Thyroid gland (tissue), 4 donors: ENCODE measurements at regions not wholly inside any gene's neighbourhood (a gene's known extent, or its start where the extent isn't known, plus 50 kb on each side); places are given as distances from the start of the nearest gene placed in this dataset.
"Not testable (repeated sequence)": the region's sequence is repeated elsewhere in the genome, so short reads cannot be mapped to it uniquely, and the experiment has no call there.

Source experiments
- DNase-seq, 2 donors: peaks; one replicate each; pipeline ENCODE4 v3.0.0-alpha.2; 2019
- H3K27ac ChIP-seq, 3 donors: fragments of 200-600 bp; sonication (generic); 1 replicate in 2 of 3; 2 replicates in 1 of 3; pipeline ENCODE4 v1.5.1; 2016 to 2019; ENCODE audit warnings: mild to moderate bottlenecking in 1 of 3, moderate library complexity in 1 of 3
- H3K27me3 ChIP-seq: fragments of 200-600 bp; sonication (generic); one replicate; pipeline ENCODE4 v1.5.1; 2019
- H3K36me3 ChIP-seq, 2 donors: fragments of 200-600 bp; sonication (generic); one replicate each; pipeline ENCODE4 v1.5.1; 2016 to 2019
- H3K4me1 ChIP-seq, 2 donors: fragments of 200-600 bp; sonication (generic); one replicate each; pipeline ENCODE4 v1.5.1; 2017 to 2019
- H3K4me3 ChIP-seq, 3 donors: fragments of 200-600 bp; sonication (generic); replicated peaks in 1 of 3; 1 replicate in 2 of 3; 2 replicates in 1 of 3; pipeline ENCODE4 v1.5.1; 2016; ENCODE audit warnings: mild to moderate bottlenecking in 1 of 3
- H3K9me3 ChIP-seq: fragments of 200-600 bp; sonication (generic); one replicate; pipeline ENCODE4 v1.5.1; 2017
- CTCF ChIP-seq, 6 experiments: fragments of 200-600 bp in 3 of 6; fragments of 450-650 bp in 3 of 6; sonication (generic) in 3 of 6; IDR thresholded peaks; one replicate each; pipeline ENCODE4 v1.5.1; 2016 to 2019; ENCODE audit warnings: antibody characterized with exemption in 6 of 6, mild to moderate bottlenecking in 2 of 6, inconsistent platforms in 1 of 6, moderate library complexity in 1 of 6
- POLR2A ChIP-seq, 2 donors: fragments of 450-650 bp; IDR thresholded peaks; one replicate each; pipeline ENCODE4 v1.6.1; 2017; ENCODE audit warnings: antibody characterized with exemption in 2 of 2, mild to moderate bottlenecking in 2 of 2, moderate library complexity in 1 of 2
- WGBS, 2 donors: methylation state at CpG; one replicate each; pipeline ENCODE4 v1.1.5; 2017; 5-methylcytosine and 5-hydroxymethylcytosine counted together
- intact Hi-C: fragments of 100-400 bp; cut with DNase I; formaldehyde crosslinking; loops from one replicate; pipeline ENCODE4 v1.15.1; 2023

GRCh38 chr5:145408048-145408341 is 427.1 kb downstream of the PRELID2 start:
- Histone ChIP-seq H3K4me1 (no peaks in the 10 kb centered on the region), H3K36me3 (no peaks in the 10 kb centered on the region), H3K27me3 (no peaks in the 10 kb centered on the region), H3K27ac (no peak overlapping the region), H3K4me3 (no peak overlapping the region), H3K9me3 (no peaks in the 10 kb centered on the region)
- TF ChIP-seq POLR2A (IDR thresholded peaks at IDR 0.05) = no peak
- TF ChIP-seq CTCF (IDR thresholded peaks at IDR 0.05) = no peak
- 93% methylated on average over 1 of the region's 1 CpG for WGBS, 2 donors
- intact Hi-C loops = loop anchor here (2.0 kb wide), 1 partner anchor 29 kb away; no protein-coding TSS in a partner anchor
- no peak for DNase-seq

- intact Hi-C loops = loop anchor here (2.0 kb wide), 1 partner anchor 29 kb away; no protein-coding TSS in a partner anchor
- Histone ChIP-seq H3K36me3 (no peaks in the 10 kb centered on the region), H3K4me1 (no peaks in the 10 kb centered on the region), H3K9me3 (no peaks in the 10 kb centered on the region), H3K27ac (no peak overlapping the region), H3K27me3 (no peaks in the 10 kb centered on the region), H3K4me3 (no peak overlapping the region)
- WGBS, 2 donors = 78 to 93% methylated on average over 2 of the region's 2 CpGs
- TF ChIP-seq POLR2A (IDR thresholded peaks at IDR 0.05) (no peak), CTCF (IDR thresholded peaks at IDR 0.05) (no peak)
- no peak for DNase-seq
Observed at GRCh38 chr5:145407300-145408047, 427.7 kb downstream of the PRELID2 start.

GRCh38 chr5:145403992-145404391 is 431.1 kb downstream of the PRELID2 start:
- intact Hi-C loops = no loop called here
- Histone ChIP-seq H3K27ac (no peak overlapping the region), H3K9me3 (no peaks in the 10 kb centered on the region), H3K36me3 (no peaks in the 10 kb centered on the region), H3K27me3 (no peaks in the 10 kb centered on the region), H3K4me1 (no peaks in the 10 kb centered on the region), H3K4me3 (no peak overlapping the region)
- 95 to 97% methylated on average over 7 of the region's 7 CpGs for WGBS, 2 donors
- DNase-seq = no peak
- TF ChIP-seq POLR2A (IDR thresholded peaks at IDR 0.05) (no peak), CTCF (IDR thresholded peaks at IDR 0.05) (no peak)

GRCh38 chr5:145396888-145397287 is 438.3 kb downstream of the PRELID2 start:
- Histone ChIP-seq H3K36me3 (no peaks in the 10 kb centered on the region), H3K27ac (no peak overlapping the region), H3K4me3 (no peak overlapping the region), H3K9me3 (no peaks in the 10 kb centered on the region), H3K27me3 (no peaks in the 10 kb centered on the region), H3K4me1 (no peaks in the 10 kb centered on the region)
- 77 to 86% methylated on average over 1 of the region's 1 CpG for WGBS, 2 donors
- no peak for DNase-seq
- intact Hi-C loops = no loop called here
- TF ChIP-seq POLR2A (IDR thresholded peaks at IDR 0.05) (no peak), CTCF (IDR thresholded peaks at IDR 0.05) (no peak)

- H3K36me3 ChIP-seq, intact Hi-C loops, H3K27ac ChIP-seq, H3K9me3 ChIP-seq, H3K27me3 ChIP-seq, H3K4me1 ChIP-seq, H3K4me3 ChIP-seq, DNase-seq: not testable (repeated sequence)
- WGBS, 2 donors = 71 to 80% methylated on average over 7 of the region's 7 CpGs
Observed at GRCh38 chr5:145395151-145395550, 440.0 kb downstream of the PRELID2 start.
